ENCODE measurements at regions not wholly inside any gene's neighbourhood (a gene's known extent, or its start where the extent isn't known, plus 50 kb on each side); places are given as distances from the start of the nearest gene placed in this dataset.

GRCh38 chr5:77847129-77847460, 71.0 kb upstream of the TBCA start:
- H3K36me3 ChIP-seq (ENCODE audit: control insufficient read depth in 2 of 2, insufficient read depth in 2 of 2, low read length in 1 of 2): no peaks in the 10 kb centered on the region
- no peaks in the 10 kb centered on the region; the same call in 2 of the 3 replicates for H3K9me3 ChIP-seq (replicated peaks; ENCODE audit: control insufficient read depth, insufficient read depth, low read length)
- RAD21 ChIA-PET (ENCODE audit: unreplicated experiment): no interaction called here
- H3K79me2 ChIP-seq (ENCODE audit: control insufficient read depth, insufficient read depth, low read length): no peaks in the 10 kb centered on the region
- intact Hi-C loops (cut with micrococcal nuclease; ENCODE audit: unreplicated experiment): no loop called here
- SMC1A ChIA-PET (ENCODE audit: uncharacterized antibody, unreplicated experiment): interaction anchor here (1.3 kb wide), 1 partner anchor 12 kb away, joined by 3 read pairs; no protein-coding TSS in a partner anchor
- no peak for TF ChIP-seq BHLHE40 (IDR thresholded peaks at IDR 0.05; ENCODE audit: borderline replicate concordance in 1 of 2, low read depth in 2 of 2, low read length in 1 of 2)
- TF ChIP-seq, protein P1, sequence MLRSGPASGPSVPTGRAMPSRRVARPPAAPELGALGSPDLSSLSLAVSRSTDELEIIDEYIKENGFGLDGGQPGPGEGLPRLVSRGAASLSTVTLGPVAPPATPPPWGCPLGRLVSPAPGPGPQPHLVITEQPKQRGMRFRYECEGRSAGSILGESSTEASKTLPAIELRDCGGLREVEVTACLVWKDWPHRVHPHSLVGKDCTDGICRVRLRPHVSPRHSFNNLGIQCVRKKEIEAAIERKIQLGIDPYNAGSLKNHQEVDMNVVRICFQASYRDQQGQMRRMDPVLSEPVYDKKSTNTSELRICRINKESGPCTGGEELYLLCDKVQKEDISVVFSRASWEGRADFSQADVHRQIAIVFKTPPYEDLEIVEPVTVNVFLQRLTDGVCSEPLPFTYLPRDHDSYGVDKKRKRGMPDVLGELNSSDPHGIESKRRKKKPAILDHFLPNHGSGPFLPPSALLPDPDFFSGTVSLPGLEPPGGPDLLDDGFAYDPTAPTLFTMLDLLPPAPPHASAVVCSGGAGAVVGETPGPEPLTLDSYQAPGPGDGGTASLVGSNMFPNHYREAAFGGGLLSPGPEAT (IDR thresholded peaks at IDR 0.05; ENCODE audit: low read depth): no peak
- TF ChIP-seq EP300 (IDR thresholded peaks at IDR 0.05; ENCODE audit: borderline replicate concordance in 1 of 2, control insufficient read depth in 1 of 2, low read depth in 2 of 2, low read length in 2 of 2): no peak
- no peak for TF ChIP-seq DPF2 (IDR thresholded peaks at IDR 0.05)
- TF ChIP-seq SMAD5 (IDR thresholded peaks at IDR 0.05; ENCODE audit: low read depth): no peak
- TF ChIP-seq, protein P2, sequence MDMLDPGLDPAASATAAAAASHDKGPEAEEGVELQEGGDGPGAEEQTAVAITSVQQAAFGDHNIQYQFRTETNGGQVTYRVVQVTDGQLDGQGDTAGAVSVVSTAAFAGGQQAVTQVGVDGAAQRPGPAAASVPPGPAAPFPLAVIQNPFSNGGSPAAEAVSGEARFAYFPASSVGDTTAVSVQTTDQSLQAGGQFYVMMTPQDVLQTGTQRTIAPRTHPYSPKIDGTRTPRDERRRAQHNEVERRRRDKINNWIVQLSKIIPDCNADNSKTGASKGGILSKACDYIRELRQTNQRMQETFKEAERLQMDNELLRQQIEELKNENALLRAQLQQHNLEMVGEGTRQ (IDR thresholded peaks at IDR 0.05; ENCODE audit: borderline replicate concordance, low read depth, low read length): no peak
- TF ChIP-seq CEBPZ (IDR thresholded peaks at IDR 0.05; ENCODE audit: low read depth, low read length): no peak
- BruUV-seq (replicated peaks): no TSS peak
- FAIRE-seq: no peak
- CTCF ChIA-PET: interaction anchor here (1.3 to 1.8 kb wide), 2 partner anchors 13 to 70 kb away, joined by 3 to 6 read pairs; no protein-coding TSS in a partner anchor
- no peak overlapping the region for H2AFZ ChIP-seq (ENCODE audit: control insufficient read depth, low read depth, low read length)
- 66% methylated on average over 9 of the region's 9 CpGs for WGBS (ENCODE audit: insufficient coverage, insufficient replicate concordance, low lambda C conversion rate, missing lambda C conversion rate)
- no peak for ATAC-seq
- no peak for DNase-seq (ENCODE audit: low read depth, low spot score)
- no peak overlapping the region for H3K9ac ChIP-seq (ENCODE audit: control insufficient read depth, insufficient read depth, low read length)
- no peak overlapping the region for H3K27ac ChIP-seq (ENCODE audit: control insufficient read depth, insufficient read depth)
- no peak overlapping the region for H3K4me3 ChIP-seq
- H4K20me1 ChIP-seq (ENCODE audit: control insufficient read depth, insufficient read depth): no peaks in the 10 kb centered on the region
- no peaks in the 10 kb centered on the region; the same call in 1 of the 2 replicates for H3K4me1 ChIP-seq (ENCODE audit: control insufficient read depth, insufficient read depth, low read length)
- H3K4me2 ChIP-seq (ENCODE audit: control insufficient read depth, insufficient read depth): no peak overlapping the region
- peaks cover 0 to 2% of the 10 kb centered on the region in 2 experiments; a peak in 2 of 4 replicates for H3K27me3 ChIP-seq (replicated peaks in 1 of 2; ENCODE audit: control insufficient read depth in 2 of 2, insufficient read depth in 2 of 2, low read length in 1 of 2)
- POLR2A ChIA-PET: interaction anchor here (1.2 kb wide), 1 partner anchor 16 kb away, joined by 3 read pairs; no protein-coding TSS in a partner anchor
- in situ Hi-C loops (cut with MboI): no loop called here
